Inferior parietal cortex (tissue), 1 donor: ENCODE measurements at regions not wholly inside any gene's neighbourhood (a gene's known extent, or its start where the extent isn't known, plus 50 kb on each side); places are given as distances from the start of the nearest gene placed in this dataset.
"Not testable (repeated sequence)": the region's sequence is repeated elsewhere in the genome, so short reads cannot be mapped to it uniquely, and the experiment has no call there.

Experiments used
- DNase-seq: peaks from one replicate; pipeline ENCODE4 v3.0.0-alpha.2; 2016; ENCODE audit errors: extremely low spot score

DNA sequence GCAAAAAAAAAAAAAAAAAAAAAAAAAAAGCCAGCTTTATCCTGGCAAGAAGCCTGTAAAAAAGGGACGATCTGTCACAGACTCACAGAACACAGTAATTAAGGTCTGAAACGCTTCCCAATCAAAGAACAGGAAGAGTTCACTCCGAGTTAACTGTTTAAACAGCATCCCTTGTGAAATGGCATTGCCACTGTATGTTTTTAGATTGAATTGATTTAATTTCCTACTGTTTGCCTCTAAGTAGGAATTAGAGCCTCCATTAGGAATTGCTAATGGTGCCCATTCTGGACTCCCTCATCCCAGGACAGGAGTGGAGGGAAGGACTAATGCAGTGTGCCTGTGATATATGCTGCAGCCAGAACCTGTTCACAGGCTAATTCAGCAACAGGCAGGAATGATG is 370.8 kb downstream of the RWDD3 start:
- DNase-seq: no peak

DNA sequence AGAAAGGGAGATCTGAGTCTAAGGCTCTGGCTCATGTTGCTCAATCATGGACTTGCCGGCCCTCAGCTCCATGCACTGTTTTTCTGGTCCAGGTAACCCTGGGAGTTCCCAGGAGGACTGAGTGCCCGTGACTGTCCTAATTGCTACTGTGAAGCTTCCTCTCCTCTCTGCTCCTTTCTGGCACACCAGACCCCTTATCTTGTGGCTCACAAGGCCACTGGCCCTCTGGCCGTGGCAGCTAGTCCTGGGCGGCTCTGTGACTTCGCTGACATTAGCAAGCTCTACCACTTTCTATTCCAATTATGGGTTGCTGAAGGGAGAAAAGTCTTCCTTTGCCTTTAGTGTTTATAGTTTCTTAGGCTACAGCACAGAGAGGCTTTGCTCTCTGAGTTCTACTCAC is 380.2 kb downstream of the RWDD3 start:
- no peak for DNase-seq

DNA sequence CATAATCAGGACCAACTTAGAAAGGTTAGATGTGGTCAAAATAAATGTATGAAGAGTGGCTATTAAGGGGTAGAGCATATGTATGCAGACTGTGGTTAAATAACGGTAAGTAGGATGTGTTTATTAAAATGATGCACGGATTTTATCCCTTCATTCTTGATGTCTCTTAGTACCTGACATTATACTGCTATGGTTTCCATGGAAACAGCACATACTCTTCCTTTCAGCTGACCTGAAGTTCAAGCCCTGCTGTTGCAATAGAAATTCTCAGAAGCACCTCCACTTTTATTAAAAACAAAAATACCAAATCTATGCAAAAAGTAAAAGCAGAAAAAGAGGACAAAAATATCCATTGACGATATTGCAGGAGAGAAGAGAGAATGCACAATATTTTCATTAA is 381.4 kb downstream of the RWDD3 start:
- no peak for DNase-seq

DNA sequence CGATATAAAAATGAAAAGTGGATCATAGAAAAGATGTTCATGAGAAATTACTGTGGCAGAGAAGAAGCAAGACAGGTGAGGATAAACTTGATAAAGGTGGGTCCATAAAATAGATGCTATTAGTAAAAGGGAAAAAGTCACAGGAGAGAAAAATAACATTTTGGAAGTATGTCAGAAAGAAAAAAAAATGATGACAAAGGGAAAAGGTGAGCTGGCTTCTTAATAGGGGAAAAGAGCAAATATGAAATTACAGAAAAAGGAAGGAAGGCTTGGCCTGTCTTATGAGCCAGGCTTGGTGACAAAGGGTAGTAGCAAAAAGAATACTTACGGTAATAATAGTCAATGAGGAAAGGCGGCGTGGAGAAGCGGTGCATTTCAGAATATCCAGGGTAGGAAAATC is 386.1 kb downstream of the RWDD3 start:
- DNase-seq: no peak

- DNase-seq: no peak
These were observed 388.6 kb downstream of the RWDD3 start for GRCh38 chr1:95622609-95623008.

GRCh38 chr1:95625224-95625623 is 391.2 kb downstream of the RWDD3 start:
- DNase-seq: no peak

GRCh38 chr1:95627244-95627643 is 393.2 kb downstream of the RWDD3 start:
- DNase-seq: no peak

DNA sequence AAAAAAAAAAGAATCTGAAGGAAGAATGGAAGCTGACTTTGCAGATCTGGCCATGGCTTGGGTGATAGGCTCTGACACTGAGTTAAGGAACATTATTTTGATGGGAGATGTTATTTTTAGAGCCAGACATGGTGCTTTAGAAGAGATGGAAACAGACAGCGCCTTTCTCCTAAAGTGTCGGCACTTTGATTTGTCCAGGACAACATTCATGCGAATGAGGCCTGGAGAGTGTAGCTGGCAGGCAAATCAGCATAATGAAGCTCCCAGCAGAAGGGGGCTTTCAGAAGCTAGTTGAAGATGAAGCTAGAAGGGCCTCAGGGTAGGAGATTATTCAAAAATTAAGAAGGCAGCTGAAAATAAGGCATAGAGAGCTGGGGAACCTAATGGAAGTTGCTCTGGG is 397.7 kb downstream of the RWDD3 start:
- DNase-seq: no peak

- DNase-seq: no peak
These were observed 401.8 kb downstream of the RWDD3 start for GRCh38 chr1:95635811-95636210.

DNA sequence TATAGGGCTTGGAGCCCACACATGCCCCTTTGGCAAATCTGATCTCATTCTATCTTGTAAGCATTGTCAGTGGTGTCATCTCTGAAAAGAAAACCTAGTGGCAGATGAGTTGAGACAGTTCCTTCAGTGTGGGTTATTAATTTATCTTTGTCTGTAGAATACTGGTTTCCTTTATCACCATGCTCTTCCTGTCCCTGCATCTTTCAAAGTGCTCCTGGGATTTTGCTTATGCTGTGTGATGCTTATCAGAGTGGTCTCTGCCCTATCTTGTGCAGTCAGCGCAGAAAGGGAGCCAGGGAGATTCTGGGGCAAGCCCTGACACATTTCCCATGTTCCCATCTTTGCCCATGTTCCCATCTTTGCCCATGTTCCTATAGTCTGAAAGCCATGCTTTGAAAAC is 402.9 kb downstream of the RWDD3 start:
- DNase-seq: no peak

- DNase-seq: peak; percentile 26
These were observed 406.7 kb downstream of the RWDD3 start for GRCh38 chr1:95640746-95641145.

- DNase-seq: no peak
These were observed 407.4 kb downstream of the RWDD3 start for GRCh38 chr1:95641386-95641785.

DNA sequence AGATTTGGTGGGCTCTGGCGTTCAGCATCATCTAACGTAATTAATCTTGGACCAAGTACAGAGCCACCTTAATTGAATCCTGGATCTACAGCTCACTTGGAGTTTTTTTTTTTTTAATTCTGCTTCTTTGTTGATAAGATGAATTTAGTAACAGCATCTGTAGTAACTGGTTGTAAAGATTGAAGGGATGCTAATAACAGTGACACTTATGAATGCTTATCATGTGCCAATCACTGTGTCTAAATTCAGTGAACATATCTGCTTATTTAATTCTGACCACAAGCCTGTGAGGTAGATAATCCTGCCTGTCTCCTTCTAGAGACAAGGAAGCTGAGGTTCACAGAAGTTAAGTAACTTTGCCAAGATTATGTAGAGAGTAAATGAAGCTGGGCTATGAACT is 408.0 kb downstream of the RWDD3 start:
- no peak for DNase-seq

- no peak for DNase-seq
These were observed 409.1 kb downstream of the RWDD3 start for GRCh38 chr1:95643071-95643470.

GRCh38 chr1:95645126-95645525 is 411.1 kb downstream of the RWDD3 start:
- not testable (repeated sequence) for DNase-seq

DNA sequence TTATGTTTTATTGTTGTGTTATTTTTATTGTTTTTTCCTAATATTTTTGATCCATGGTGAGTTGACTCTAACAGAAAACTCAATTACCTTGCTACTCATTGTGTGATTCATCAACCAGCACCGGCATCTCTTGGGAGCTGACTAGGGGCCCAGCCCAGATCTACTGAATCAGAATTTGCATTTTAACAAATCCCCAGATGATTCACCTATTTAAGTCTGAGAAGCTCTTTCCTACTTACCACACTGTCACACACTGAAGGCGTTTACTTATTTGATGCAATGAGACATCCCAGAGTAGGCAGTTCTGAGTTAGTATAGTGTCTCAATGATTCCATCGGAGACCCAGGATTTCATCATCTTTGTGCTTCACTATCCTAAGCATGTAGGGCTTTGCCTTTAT is 416.6 kb downstream of the RWDD3 start:
- no peak for DNase-seq

GRCh38 chr1:95652423-95652965 is 418.5 kb downstream of the RWDD3 start:
- DNase-seq: no peak

- DNase-seq: peak; percentile 15
These were observed 419.6 kb downstream of the RWDD3 start for GRCh38 chr1:95653618-95654017.

DNA sequence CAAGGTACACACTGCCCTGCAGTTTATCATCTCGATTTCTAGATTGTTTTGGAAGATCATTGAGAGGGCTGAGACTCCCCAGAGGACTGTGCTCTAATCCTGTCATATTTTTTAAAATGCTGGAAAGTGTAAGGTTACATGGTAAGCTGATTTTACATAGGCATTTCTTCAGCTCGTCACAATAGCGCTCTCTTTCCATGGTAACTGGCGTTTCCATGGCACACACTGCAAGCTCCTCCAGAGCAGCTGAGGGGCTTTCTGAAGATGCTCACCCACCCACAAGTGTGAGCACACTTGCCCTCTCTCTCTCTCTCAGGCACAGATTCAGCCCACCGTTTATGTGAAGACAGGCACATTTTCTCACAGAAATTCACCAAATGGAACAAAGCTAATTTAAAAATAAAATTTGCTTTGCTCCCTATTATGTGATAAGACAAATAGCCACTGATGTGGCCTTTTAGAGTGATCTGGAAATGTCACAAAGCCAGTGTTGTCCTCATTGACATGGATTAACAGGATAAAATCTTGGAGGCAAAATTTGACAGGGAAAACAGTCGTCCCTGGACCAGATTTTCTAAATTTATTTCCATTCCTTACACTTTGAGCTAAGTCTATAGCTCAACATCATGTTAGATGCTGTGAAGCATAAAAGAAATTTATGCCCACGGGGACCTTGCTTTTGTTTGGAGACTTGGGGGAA is 421.5 kb downstream of the RWDD3 start:
- no peak for DNase-seq

GRCh38 chr1:95657248-95657647 is 423.2 kb downstream of the RWDD3 start:
- no peak for DNase-seq

DNA sequence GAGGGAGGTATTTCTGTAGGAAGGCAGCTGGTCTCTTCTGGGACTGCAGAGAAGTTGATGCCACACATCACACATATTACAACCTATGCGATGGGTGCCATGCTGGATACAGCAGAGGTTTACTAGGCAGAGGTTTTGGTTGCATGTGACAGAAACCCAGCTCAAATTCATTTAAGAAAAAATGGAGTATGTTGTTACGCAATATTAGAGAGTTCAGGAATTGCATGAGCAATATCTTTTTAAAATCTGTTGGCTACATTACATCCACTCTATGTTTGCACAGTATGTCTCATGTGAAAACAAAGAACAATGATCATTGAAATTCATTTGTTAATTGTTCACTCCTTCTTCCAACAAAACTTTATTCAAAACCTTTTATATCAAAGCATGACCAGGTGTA is 425.2 kb downstream of the RWDD3 start:
- no peak for DNase-seq

DNA sequence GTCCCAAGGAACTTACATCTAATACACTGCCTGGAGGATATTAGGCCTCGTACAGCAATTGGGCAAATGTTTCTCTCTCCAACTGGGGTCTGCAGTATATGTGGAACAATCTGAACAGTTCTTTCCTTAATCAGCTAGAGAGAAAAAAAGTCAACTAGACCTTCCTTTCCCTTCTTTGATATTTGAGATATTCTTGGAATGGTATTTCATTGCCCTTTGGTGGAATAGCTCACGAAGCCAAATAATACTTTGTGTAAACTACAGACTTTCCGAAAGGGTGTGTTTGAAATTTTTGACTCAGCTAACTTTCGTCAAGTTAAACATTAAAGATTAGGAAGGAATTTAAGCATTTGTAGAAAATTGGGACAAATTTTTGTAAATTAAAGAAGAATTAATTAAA is 425.6 kb downstream of the RWDD3 start:
- DNase-seq: no peak

GRCh38 chr1:95660736-95661135 is 426.7 kb downstream of the RWDD3 start:
- no peak for DNase-seq

GRCh38 chr1:95663530-95663929 is 429.5 kb downstream of the RWDD3 start:
- not testable (repeated sequence) for DNase-seq
